Glutamatergic neuron (in vitro differentiated cells): ENCODE measurements at regions not wholly inside any gene's neighbourhood (a gene's known extent, or its start where the extent isn't known, plus 50 kb on each side); places are given as distances from the start of the nearest gene placed in this dataset.
"Not testable (repeated sequence)": the region's sequence is repeated elsewhere in the genome, so short reads cannot be mapped to it uniquely, and the experiment has no call there.

Experiments used
- DNase-seq: peaks from one replicate; pipeline ENCODE4 v3.0.0; 2022
- H3K27ac Mint-ChIP-seq: one replicate; pipeline ENCODE4 v1.8.0; 2020; ENCODE audit warnings: mild to moderate bottlenecking, mixed read lengths, inconsistent platforms; ENCODE audit not compliant: unreplicated experiment
- H3K27me3 Mint-ChIP-seq: one replicate; pipeline ENCODE4 v1.8.0; 2020; ENCODE audit warnings: mild to moderate bottlenecking, moderate library complexity, mixed read lengths, inconsistent platforms; ENCODE audit not compliant: unreplicated experiment
- H3K36me3 Mint-ChIP-seq: one replicate; pipeline ENCODE4 v1.8.0; 2020; ENCODE audit warnings: mild to moderate bottlenecking, mixed read lengths, inconsistent platforms; ENCODE audit not compliant: unreplicated experiment
- H3K4me1 Mint-ChIP-seq: one replicate; pipeline ENCODE4 v1.8.0; 2020; ENCODE audit warnings: mild to moderate bottlenecking, low read depth, mixed read lengths, inconsistent platforms; ENCODE audit not compliant: unreplicated experiment
- H3K4me3 Mint-ChIP-seq: one replicate; pipeline ENCODE4 v1.8.0; 2020; ENCODE audit warnings: mild to moderate bottlenecking, mixed read lengths, inconsistent platforms; ENCODE audit not compliant: unreplicated experiment
- H3K9me3 Mint-ChIP-seq: one replicate; pipeline ENCODE4 v1.8.0; 2020; ENCODE audit warnings: mild to moderate bottlenecking, moderate library complexity, mixed read lengths, inconsistent platforms; ENCODE audit not compliant: unreplicated experiment
- TF ChIP-seq, protein P1 (sequence below): fragments of 200-600 bp; sonication (generic); IDR thresholded peaks from one replicate; pipeline ENCODE4 v1.5.0; 2021; ENCODE audit not compliant: partially characterized antibody, unreplicated experiment

- no peaks in the 10 kb centered on the region for H3K36me3 Mint-ChIP-seq
- no peak overlapping the region for H3K4me3 Mint-ChIP-seq
- peaks cover 7% of the 10 kb centered on the region for H3K27me3 Mint-ChIP-seq
- peaks cover 13% of the 10 kb centered on the region for H3K4me1 Mint-ChIP-seq
- peaks cover 10% of the 10 kb centered on the region for H3K9me3 Mint-ChIP-seq
- TF ChIP-seq, protein P1, sequence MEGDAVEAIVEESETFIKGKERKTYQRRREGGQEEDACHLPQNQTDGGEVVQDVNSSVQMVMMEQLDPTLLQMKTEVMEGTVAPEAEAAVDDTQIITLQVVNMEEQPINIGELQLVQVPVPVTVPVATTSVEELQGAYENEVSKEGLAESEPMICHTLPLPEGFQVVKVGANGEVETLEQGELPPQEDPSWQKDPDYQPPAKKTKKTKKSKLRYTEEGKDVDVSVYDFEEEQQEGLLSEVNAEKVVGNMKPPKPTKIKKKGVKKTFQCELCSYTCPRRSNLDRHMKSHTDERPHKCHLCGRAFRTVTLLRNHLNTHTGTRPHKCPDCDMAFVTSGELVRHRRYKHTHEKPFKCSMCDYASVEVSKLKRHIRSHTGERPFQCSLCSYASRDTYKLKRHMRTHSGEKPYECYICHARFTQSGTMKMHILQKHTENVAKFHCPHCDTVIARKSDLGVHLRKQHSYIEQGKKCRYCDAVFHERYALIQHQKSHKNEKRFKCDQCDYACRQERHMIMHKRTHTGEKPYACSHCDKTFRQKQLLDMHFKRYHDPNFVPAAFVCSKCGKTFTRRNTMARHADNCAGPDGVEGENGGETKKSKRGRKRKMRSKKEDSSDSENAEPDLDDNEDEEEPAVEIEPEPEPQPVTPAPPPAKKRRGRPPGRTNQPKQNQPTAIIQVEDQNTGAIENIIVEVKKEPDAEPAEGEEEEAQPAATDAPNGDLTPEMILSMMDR, result no peak
- DNase-seq, result no peak
- peak overlapping the region; percentile 26 for H3K27ac Mint-ChIP-seq
Observed at GRCh38 chr22:48498526-48499331, 1328.9 kb downstream of the BRD1 start.

- DNase-seq, result not testable (repeated sequence)
- H3K4me1 Mint-ChIP-seq, result peaks cover 13% of the 10 kb centered on the region
Observed at GRCh38 chr22:48497743-48498520, 1329.7 kb downstream of the BRD1 start.

GRCh38 chr22:48496987-48497650 lies 1330.6 kb downstream of the BRD1 start:
- Mint-ChIP-seq H3K4me1 (peaks cover 15% of the 10 kb centered on the region), H3K4me3 (no peak overlapping the region), H3K36me3 (no peaks in the 10 kb centered on the region), H3K27me3 (peaks cover 7% of the 10 kb centered on the region), H3K27ac (no peak overlapping the region), H3K9me3 (peaks cover 9% of the 10 kb centered on the region)
- no peak for DNase-seq
- TF ChIP-seq, protein P1, result no peak

More at GRCh38 chr22:48497743-48498520, 1329.7 kb downstream of the BRD1 start:
- H3K27ac Mint-ChIP-seq, H3K4me3 Mint-ChIP-seq, H3K9me3 Mint-ChIP-seq, H3K36me3 Mint-ChIP-seq, H3K27me3 Mint-ChIP-seq: not testable (repeated sequence)

DNA sequence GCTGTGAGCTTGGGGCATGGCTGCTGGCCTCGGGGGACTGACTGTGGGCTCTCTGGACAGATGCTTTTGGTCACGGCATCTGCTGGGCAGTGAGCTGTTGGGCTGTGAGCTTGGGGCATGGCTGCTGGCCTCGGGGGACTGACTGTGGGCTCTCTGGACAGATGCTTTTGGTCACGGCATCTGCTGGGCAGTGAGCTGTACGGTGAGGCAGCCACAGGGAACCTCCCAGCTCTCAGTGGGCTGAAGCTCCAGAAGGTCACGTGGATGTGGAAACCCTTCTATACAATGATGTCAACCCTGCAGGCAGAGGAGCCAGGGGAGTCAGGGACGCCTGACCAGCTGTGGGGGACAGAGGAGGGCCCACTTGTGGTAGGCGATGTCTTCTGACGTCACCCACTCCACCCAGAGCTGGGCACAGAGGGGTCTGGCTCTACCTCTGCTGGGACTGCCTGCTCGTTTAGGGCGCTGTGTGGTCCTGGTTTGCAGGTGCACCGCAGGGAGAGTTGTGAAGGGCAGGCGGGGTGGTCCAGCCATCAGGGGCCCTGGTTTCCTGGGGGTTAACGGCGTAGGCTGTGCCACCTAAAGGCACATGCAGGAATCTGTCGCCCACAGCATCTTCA lies 1331.3 kb downstream of the BRD1 start:
- Mint-ChIP-seq H3K9me3 (peaks cover 11% of the 10 kb centered on the region), H3K27ac (peak overlapping the region; percentile 77), H3K4me1 (peaks cover 17% of the 10 kb centered on the region), H3K36me3 (no peaks in the 10 kb centered on the region), H3K27me3 (peaks cover 7% of the 10 kb centered on the region), H3K4me3 (peak overlapping the region; percentile 25)
- TF ChIP-seq, protein P1, result no peak
- DNase-seq, result no peak

DNA sequence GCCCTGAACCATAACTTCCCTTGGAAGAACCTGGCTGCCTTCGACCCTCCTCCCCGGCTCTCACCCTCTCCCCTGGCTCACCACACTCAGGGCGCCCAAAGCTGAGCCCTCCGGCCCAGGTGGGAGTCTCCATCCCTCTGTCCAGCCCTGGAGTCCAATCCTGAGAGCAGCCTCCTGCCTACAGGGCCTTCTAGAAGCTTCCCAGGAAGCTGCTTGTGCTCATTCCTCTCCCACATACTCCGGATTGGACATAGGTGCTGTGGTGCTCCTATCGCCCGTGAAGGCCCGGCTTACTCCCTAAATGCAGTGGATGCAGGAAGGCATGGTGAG lies 1332.0 kb downstream of the BRD1 start:
- DNase-seq, result no peak
- H3K4me3 Mint-ChIP-seq, result no peak overlapping the region
- peaks cover 7% of the 10 kb centered on the region for H3K27me3 Mint-ChIP-seq
- peaks cover 17% of the 10 kb centered on the region for H3K4me1 Mint-ChIP-seq
- no peaks in the 10 kb centered on the region for H3K36me3 Mint-ChIP-seq
- H3K9me3 Mint-ChIP-seq, result peaks cover 13% of the 10 kb centered on the region
- H3K27ac Mint-ChIP-seq, result peak overlapping the region; percentile 68
- TF ChIP-seq, protein P1, result no peak
